OCI-LY7 (cell line): ENCODE measurements at regions not wholly inside any gene's neighbourhood (a gene's known extent, or its start where the extent isn't known, plus 50 kb on each side); places are given as distances from the start of the nearest gene placed in this dataset.
A peak's percentile ranks its signal among the peaks of the same experiment; 100 is the strongest.

ENCODE experiments used
- BruUV-seq: library from RNA; stranded (reverse); fragments of 400-500 nt; replicated peaks from 2 replicates; lab custom pipeline; 2021; lab: Mats Ljungman, UMichigan
- CTCF ChIA-PET: fragments of 300-600 bp; sonication (Branson Sonifier 250); formaldehyde crosslinking; loops from one replicate; lab custom pipeline; 2022; ENCODE audit warnings: antibody characterized with exemption; ENCODE audit not compliant: unreplicated experiment; lab: Charles Lee
- POLR2A ChIA-PET: fragments of 300-600 bp; sonication (Branson Sonifier 250); formaldehyde crosslinking; loops from one replicate; lab custom pipeline; 2022; ENCODE audit warnings: antibody characterized with exemption; lab: Charles Lee
- DNase-seq: peaks from one replicate; pipeline ENCODE4 v3.0.0-alpha.2; 2015; ENCODE audit warnings: low spot score
- H2AFZ ChIP-seq: fragments of 200-600 bp; sonication (generic), shearing (Covaris generic); 2 replicates; pipeline ENCODE4 v1.6.1; 2014; ENCODE audit warnings: mild to moderate bottlenecking, antibody characterized with exemption, low read length, moderate library complexity
- H3K27ac ChIP-seq: fragments of 200-600 bp; sonication (generic); 2 replicates; pipeline ENCODE4 v1.5.1; 2014; ENCODE audit warnings: mixed run types, low read depth, mild to moderate bottlenecking, moderate library complexity, low read length, inconsistent platforms; ENCODE audit not compliant: poor library complexity, severe bottlenecking
- H3K36me3 ChIP-seq: fragments of 200-600 bp; sonication (generic); 2 replicates; pipeline ENCODE4 v1.6.1; 2014; ENCODE audit warnings: mild to moderate bottlenecking, antibody characterized with exemption, low read length, moderate library complexity, mixed read lengths; ENCODE audit not compliant: insufficient read depth
- H3K4me1 ChIP-seq: fragments of 200-600 bp; sonication (generic); 2 replicates; pipeline ENCODE4 v1.5.1; 2014; ENCODE audit warnings: mild to moderate bottlenecking, low read length; ENCODE audit not compliant: insufficient read depth, poor library complexity, severe bottlenecking
- H3K4me2 ChIP-seq: fragments of 200-600 bp; sonication (generic); 2 replicates; pipeline ENCODE4 v1.6.1; 2014; ENCODE audit warnings: mild to moderate bottlenecking, low read length
- H3K4me3 ChIP-seq: fragments of 200-600 bp; sonication (generic); 2 replicates; pipeline ENCODE4 v1.5.1; 2014; ENCODE audit warnings: mild to moderate bottlenecking, low read depth, low read length; ENCODE audit not compliant: poor library complexity, severe bottlenecking
- H3K79me2 ChIP-seq: fragments of 200-600 bp; sonication (generic); 2 replicates; pipeline ENCODE4 v1.6.1; 2016; ENCODE audit warnings: low read depth, mild to moderate bottlenecking, low read length, moderate library complexity, mixed read lengths; ENCODE audit not compliant: insufficient read depth
- H3K9me2 ChIP-seq: fragments of 200-600 bp; sonication (generic); 2 replicates; pipeline ENCODE4 v1.6.1; 2016; ENCODE audit warnings: mild to moderate bottlenecking, low read length, mixed read lengths; ENCODE audit not compliant: insufficient read depth
- H3K9me3 ChIP-seq: fragments of 200-600 bp; sonication (generic); 2 replicates; pipeline ENCODE4 v1.6.1; 2014; ENCODE audit warnings: mild to moderate bottlenecking, mixed run types, low read length, mixed read lengths
- H4K20me1 ChIP-seq: fragments of 200-600 bp; sonication (generic); 2 replicates; pipeline ENCODE4 v1.6.1; 2014; ENCODE audit warnings: mild to moderate bottlenecking, antibody characterized with exemption, low read length, moderate library complexity, mixed read lengths; ENCODE audit not compliant: insufficient read depth
- CTCF ChIP-seq: fragments of 200-600 bp; sonication (generic); conservative IDR thresholded peaks from 2 replicates; pipeline ENCODE4 v1.5.1; 2014; ENCODE audit warnings: mild to moderate bottlenecking, antibody characterized with exemption, low read length, moderate library complexity, mixed read lengths
- EZH2phosphoT487 ChIP-seq: fragments of 200-600 bp; sonication (generic); IDR thresholded peaks from 2 replicates; pipeline ENCODE4 v1.6.1; 2018; ENCODE audit warnings: low read depth, borderline replicate concordance, mild to moderate bottlenecking, mixed run types, antibody characterized with exemption, low read length, moderate library complexity, mixed read lengths
- intact Hi-C: fragments of 100-400 bp; cut with micrococcal nuclease; formaldehyde crosslinking; loops from one replicate; pipeline ENCODE4 v1.10.0; 2022; ENCODE audit not compliant: unreplicated experiment

DNA sequence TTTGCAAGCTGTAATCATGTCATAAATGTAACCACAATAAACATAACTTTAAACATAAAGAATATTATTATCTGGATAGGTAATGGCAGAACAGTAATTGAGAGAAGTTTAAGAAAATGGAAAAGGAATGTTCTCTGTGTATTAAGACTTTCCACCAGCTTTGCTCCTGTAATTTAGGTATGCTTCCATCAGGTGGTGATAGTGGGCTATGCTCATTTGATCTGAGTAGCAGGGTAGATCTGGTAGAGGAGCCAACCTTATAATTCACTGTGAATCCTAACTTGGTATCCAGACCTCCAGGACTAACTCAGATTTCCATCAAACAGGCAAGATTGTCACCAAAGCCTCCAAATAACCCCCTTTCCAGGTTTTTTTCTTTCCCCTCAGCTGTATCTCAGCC, 137.9 kb upstream of the ZKSCAN2 start:
- ChIA-PET POLR2A (no interaction called here), CTCF (no interaction called here)
- H3K9me2 ChIP-seq = no peaks in the 10 kb centered on the region
- no peaks in the 10 kb centered on the region for H3K79me2 ChIP-seq
- no peak overlapping the region for H2AFZ ChIP-seq
- intact Hi-C loops = no loop called here
- H3K4me2 ChIP-seq = no peak overlapping the region
- H3K27ac ChIP-seq = no peak overlapping the region
- DNase-seq = no peak
- no TSS peak for BruUV-seq
- no peaks in the 10 kb centered on the region for H4K20me1 ChIP-seq
- no peaks in the 10 kb centered on the region for H3K9me3 ChIP-seq
- H3K36me3 ChIP-seq = no peaks in the 10 kb centered on the region
- no peak overlapping the region for H3K4me3 ChIP-seq
- H3K4me1 ChIP-seq = no peaks in the 10 kb centered on the region
- TF ChIP-seq EZH2phosphoT487 (no peak), CTCF (peak; percentile 48)

GRCh38 chr16:25390761-25391160, 133.1 kb upstream of the ZKSCAN2 start:
- no peaks in the 10 kb centered on the region for H3K9me3 ChIP-seq
- BruUV-seq = no TSS peak
- CTCF ChIA-PET = no interaction called here
- H3K36me3 ChIP-seq = no peaks in the 10 kb centered on the region
- H3K27ac ChIP-seq = no peak overlapping the region
- H3K79me2 ChIP-seq = no peaks in the 10 kb centered on the region
- no peak overlapping the region for H3K4me2 ChIP-seq
- POLR2A ChIA-PET = no interaction called here
- H4K20me1 ChIP-seq = no peaks in the 10 kb centered on the region
- no peak overlapping the region for H3K4me3 ChIP-seq
- H2AFZ ChIP-seq = no peak overlapping the region
- no peak for DNase-seq
- no peaks in the 10 kb centered on the region for H3K9me2 ChIP-seq
- no peaks in the 10 kb centered on the region for H3K4me1 ChIP-seq
- intact Hi-C loops = no loop called here
- TF ChIP-seq CTCF = no peak
- TF ChIP-seq EZH2phosphoT487 = no peak

DNA sequence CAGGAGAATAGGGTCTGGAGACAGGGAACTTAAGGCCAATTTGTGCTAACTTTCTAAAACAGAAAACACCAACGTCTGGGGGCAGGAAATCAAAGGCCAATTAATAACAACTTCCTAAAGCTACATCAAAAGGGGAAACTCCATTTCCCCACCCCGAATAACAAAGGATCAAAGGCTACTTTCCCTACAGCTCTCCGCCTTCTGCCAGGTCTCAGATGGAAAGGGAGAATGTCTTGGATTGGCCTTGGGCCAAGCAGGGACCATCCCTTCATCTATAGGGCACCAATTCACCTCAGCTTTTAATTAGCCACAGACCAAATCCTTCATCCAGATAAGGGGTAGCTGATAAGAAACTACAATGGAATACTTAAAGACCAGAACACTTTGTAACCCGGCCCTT, 116.9 kb upstream of the ZKSCAN2 start:
- POLR2A ChIA-PET = no interaction called here
- Histone ChIP-seq H3K27ac (no peak overlapping the region), H3K9me3 (no peaks in the 10 kb centered on the region), H3K4me3 (no peak overlapping the region), H2AFZ (no peak overlapping the region), H3K79me2 (no peaks in the 10 kb centered on the region), H3K4me2 (no peak overlapping the region), H3K4me1 (no peaks in the 10 kb centered on the region), H3K9me2 (no peaks in the 10 kb centered on the region), H3K36me3 (no peaks in the 10 kb centered on the region), H4K20me1 (no peaks in the 10 kb centered on the region)
- CTCF ChIA-PET = no interaction called here
- intact Hi-C loops = no loop called here
- BruUV-seq = no TSS peak
- no peak for DNase-seq
- no peak for TF ChIP-seq CTCF
- TF ChIP-seq EZH2phosphoT487 = no peak
